HEK293 (cell line): ENCODE measurements at regions not wholly inside any gene's neighbourhood (a gene's known extent, or its start where the extent isn't known, plus 50 kb on each side); places are given as distances from the start of the nearest gene placed in this dataset.

Experiments used
- CTCF ChIA-PET: fragments of 350-600 bp; formaldehyde crosslinking; extraction: SDS; loops from one replicate; lab custom pipeline; 2021; ENCODE audit warnings: antibody characterized with exemption; lab: Yijun Ruan, JAX
- POLR2A ChIA-PET: fragments of 300-600 bp; formaldehyde crosslinking; extraction: SDS; loops from one replicate; lab custom pipeline; 2020; ENCODE audit warnings: antibody characterized with exemption, inconsistent platforms; lab: Yijun Ruan, JAX
- H3K27ac ChIP-seq: fragments of 200-500 bp; sonication (Bioruptor generic); 2 replicates; pipeline ENCODE4 v1.5.1; 2014; ENCODE audit warnings: low read depth, low read length, control low read depth, inconsistent platforms; ENCODE audit errors: extremely low read depth
- H3K36me3 ChIP-seq, 2 experiments: fragments of 200-500 bp in 1 of 2; sonication (Bioruptor generic) in 1 of 2; 1 replicate in 1 of 2; 2 replicates in 1 of 2; pipeline ENCODE4 v1.5.1; 2014 to 2017; ENCODE audit warnings: inconsistent platforms in 2 of 2, low read length in 2 of 2; ENCODE audit not compliant: control insufficient read depth in 2 of 2, insufficient read depth in 1 of 2
- H3K4me1 ChIP-seq: fragments of 200-500 bp; sonication (Bioruptor generic); 2 replicates; pipeline ENCODE4 v1.5.1; 2014; ENCODE audit warnings: mild to moderate bottlenecking, low read length, inconsistent platforms; ENCODE audit not compliant: control insufficient read depth, insufficient read depth
- H3K4me3 ChIP-seq: 2 replicates; pipeline ENCODE4 v1.5.1; 2011; ENCODE audit warnings: low read depth, mild to moderate bottlenecking, control low read depth, low read length, moderate library complexity
- H3K9me3 ChIP-seq: fragments of 200-500 bp; sonication (Bioruptor generic); 2 replicates; pipeline ENCODE4 v1.5.1; 2014; ENCODE audit warnings: low read depth, low read length, inconsistent platforms; ENCODE audit not compliant: control insufficient read depth, insufficient read depth
- BCL11B ChIP-seq: fragments of 450-650 bp; formaldehyde crosslinking; IDR thresholded peaks from 2 replicates; pipeline ENCODE4 v1.5.1; 2016; ENCODE audit warnings: low read depth, missing biosample characterization, missing genetic modification characterization
- GLI2 ChIP-seq: fragments of 450-650 bp; formaldehyde crosslinking; IDR thresholded peaks from 2 replicates; pipeline ENCODE4; 2017; ENCODE audit warnings: missing biosample characterization, missing genetic modification characterization, low read depth, borderline replicate concordance
- KLF1 ChIP-seq: fragments of 450-650 bp; formaldehyde crosslinking; IDR thresholded peaks from 2 replicates; pipeline ENCODE4 v1.5.1; 2016; ENCODE audit warnings: missing biosample characterization, missing genetic modification characterization
- KLF8 ChIP-seq: fragments of 450-650 bp; formaldehyde crosslinking; IDR thresholded peaks from 2 replicates; pipeline ENCODE4 v1.5.1; 2016; ENCODE audit warnings: missing biosample characterization, missing genetic modification characterization
- KLF9 ChIP-seq: fragments of 450-650 bp; formaldehyde crosslinking; IDR thresholded peaks from 2 replicates; pipeline ENCODE4 v1.5.1; 2016; ENCODE audit warnings: missing biosample characterization, missing genetic modification characterization, low read depth
- SCRT2 ChIP-seq: fragments of 450-650 bp; formaldehyde crosslinking; IDR thresholded peaks from 2 replicates; pipeline ENCODE4 v1.5.1; 2016; ENCODE audit warnings: missing biosample characterization, missing genetic modification characterization
- SP7 ChIP-seq: fragments of 450-650 bp; formaldehyde crosslinking; IDR thresholded peaks from 2 replicates; pipeline ENCODE4 v1.5.1; 2016; ENCODE audit warnings: missing biosample characterization, missing genetic modification characterization
- WT1 ChIP-seq: fragments of 450-650 bp; formaldehyde crosslinking; IDR thresholded peaks from 2 replicates; pipeline ENCODE4 v1.5.1; 2016; ENCODE audit warnings: missing biosample characterization, missing genetic modification characterization
- ZBTB1 ChIP-seq: fragments of 450-650 bp; formaldehyde crosslinking; IDR thresholded peaks from 2 replicates; pipeline ENCODE4 v1.5.1; 2016; ENCODE audit warnings: missing biosample characterization, missing genetic modification characterization
- ZNF114 ChIP-seq: fragments of 450-650 bp; formaldehyde crosslinking; IDR thresholded peaks from 2 replicates; pipeline ENCODE4 v1.5.0; 2017; ENCODE audit warnings: missing biosample characterization, missing genetic modification characterization
- ZNF133 ChIP-seq: fragments of 450-650 bp; formaldehyde crosslinking; IDR thresholded peaks from 2 replicates; pipeline ENCODE4 v1.5.1; 2016; ENCODE audit warnings: missing biosample characterization, missing genetic modification characterization
- ZNF169 ChIP-seq: fragments of 450-650 bp; formaldehyde crosslinking; IDR thresholded peaks from 2 replicates; pipeline ENCODE4 v1.5.1; 2016; ENCODE audit warnings: missing biosample characterization, missing genetic modification characterization
- ZNF221 ChIP-seq: fragments of 450-650 bp; formaldehyde crosslinking; IDR thresholded peaks from 2 replicates; pipeline ENCODE4 v1.5.1; 2017; ENCODE audit warnings: missing biosample characterization, missing genetic modification characterization, borderline replicate concordance
- ZNF23 ChIP-seq: fragments of 450-650 bp; formaldehyde crosslinking; IDR thresholded peaks from 2 replicates; pipeline ENCODE4 v1.5.1; 2016; ENCODE audit warnings: missing biosample characterization, missing genetic modification characterization, borderline replicate concordance
- ZNF266 ChIP-seq: fragments of 450-650 bp; formaldehyde crosslinking; IDR thresholded peaks from 2 replicates; pipeline ENCODE4 v1.5.1; 2016; ENCODE audit warnings: missing biosample characterization, missing genetic modification characterization, low read depth
- ZNF274 ChIP-seq, 2 experiments: fragments of 200-500 bp in 1 of 2; fragments of 450-650 bp in 1 of 2; sonication (Bioruptor generic) in 1 of 2; formaldehyde crosslinking in 1 of 2; IDR thresholded peaks; 2 replicates each; pipeline versions ENCODE4 v1.5.1 to v1.6.1; 2014 to 2016; ENCODE audit warnings: borderline replicate concordance in 1 of 2, inconsistent platforms in 1 of 2, low read length in 1 of 2, missing biosample characterization in 1 of 2, missing genetic modification characterization in 1 of 2
- ZNF324 ChIP-seq: fragments of 450-650 bp; formaldehyde crosslinking; IDR thresholded peaks from 2 replicates; pipeline ENCODE4 v1.5.1; 2016; ENCODE audit warnings: missing biosample characterization, missing genetic modification characterization
- ZNF518A ChIP-seq: fragments of 450-650 bp; formaldehyde crosslinking; conservative IDR thresholded peaks from 2 replicates; pipeline ENCODE4 v1.5.1; 2016; ENCODE audit warnings: low read depth, missing biosample characterization, missing genetic modification characterization
- ZNF521 ChIP-seq: fragments of 450-650 bp; formaldehyde crosslinking; IDR thresholded peaks from 2 replicates; pipeline ENCODE4 v1.5.1; 2017; ENCODE audit warnings: missing biosample characterization, mild to moderate bottlenecking, missing genetic modification characterization
- ZNF558 ChIP-seq: fragments of 450-650 bp; formaldehyde crosslinking; IDR thresholded peaks from 2 replicates; pipeline ENCODE4 v1.5.1; 2016; ENCODE audit warnings: missing biosample characterization, missing genetic modification characterization
- ZNF561 ChIP-seq: fragments of 450-650 bp; IDR thresholded peaks from 2 replicates; pipeline ENCODE4 v1.5.1; 2018; ENCODE audit warnings: missing biosample characterization, missing genetic modification characterization, borderline replicate concordance
- ZNF621 ChIP-seq: fragments of 450-650 bp; formaldehyde crosslinking; IDR thresholded peaks from 2 replicates; pipeline ENCODE4 v1.5.1; 2017; ENCODE audit warnings: missing biosample characterization, missing genetic modification characterization
- ZNF623 ChIP-seq: fragments of 450-650 bp; formaldehyde crosslinking; IDR thresholded peaks from 2 replicates; pipeline ENCODE4 v1.5.1; 2016; ENCODE audit warnings: missing biosample characterization, missing genetic modification characterization
- ZNF626 ChIP-seq: fragments of 450-650 bp; sonication (Bioruptor Pico); formaldehyde crosslinking; IDR thresholded peaks from 2 replicates; pipeline ENCODE4 v1.5.1; 2018; ENCODE audit warnings: missing biosample characterization, missing genetic modification characterization, inconsistent platforms
- ZNF692 ChIP-seq: fragments of 450-650 bp; formaldehyde crosslinking; IDR thresholded peaks from 2 replicates; pipeline ENCODE4 v1.5.1; 2016; ENCODE audit warnings: missing biosample characterization, missing genetic modification characterization
- ZNF791 ChIP-seq: fragments of 450-650 bp; formaldehyde crosslinking; IDR thresholded peaks from 2 replicates; pipeline ENCODE4 v1.5.1; 2016; ENCODE audit warnings: missing biosample characterization, missing genetic modification characterization
- ZSCAN23 ChIP-seq: fragments of 450-650 bp; formaldehyde crosslinking; IDR thresholded peaks from 2 replicates; pipeline ENCODE4 v1.5.1; 2016; ENCODE audit warnings: missing biosample characterization, missing genetic modification characterization
- TF ChIP-seq, protein P1 (sequence below): fragments of 450-650 bp; formaldehyde crosslinking; IDR thresholded peaks from 2 replicates; pipeline ENCODE4 v1.5.1; 2016; ENCODE audit warnings: missing biosample characterization, missing genetic modification characterization, low read depth

- POLR2A ChIA-PET, result no interaction called here
- H3K36me3 ChIP-seq, result no peaks in the 10 kb centered on the region
- CTCF ChIA-PET, result interaction anchor here (0.6 to 2.2 kb wide), 2 partner anchors 59 to 92 kb away, joined by 3 to 8 read pairs; no protein-coding TSS in a partner anchor
- no peak overlapping the region for H3K4me3 ChIP-seq
- H3K27ac ChIP-seq, result no peak overlapping the region
- H3K4me1 ChIP-seq, result no peaks in the 10 kb centered on the region
- H3K9me3 ChIP-seq, result no peaks in the 10 kb centered on the region
- TF ChIP-seq ZNF114 (tag by site-specific recombination) (no peak), KLF1 (tag by site-specific recombination) (no peak), ZBTB1 (no peak), ZSCAN23 (tag by site-specific recombination) (no peak), ZNF558 (tag by site-specific recombination) (no peak), ZNF266 (tag by site-specific recombination) (no peak), ZNF561 (tag by site-specific recombination) (no peak), ZNF626 (no peak), ZNF274 (IDR thresholded peaks at IDR 0.05; ENCODE audit: low read length) (no peak), ZNF274 (tag by site-specific recombination; IDR thresholded peaks at IDR 0.05; ENCODE audit: borderline replicate concordance) (no peak), ZNF221 (tag by site-specific recombination) (no peak), ZNF791 (tag by site-specific recombination) (no peak), SCRT2 (tag by site-specific recombination) (no peak), ZNF521 (tag by site-specific recombination) (no peak), GLI2 (no peak), SP7 (tag by site-specific recombination) (no peak), KLF8 (tag by site-specific recombination) (no peak), ZNF623 (no peak)
- TF ChIP-seq, protein P1, sequence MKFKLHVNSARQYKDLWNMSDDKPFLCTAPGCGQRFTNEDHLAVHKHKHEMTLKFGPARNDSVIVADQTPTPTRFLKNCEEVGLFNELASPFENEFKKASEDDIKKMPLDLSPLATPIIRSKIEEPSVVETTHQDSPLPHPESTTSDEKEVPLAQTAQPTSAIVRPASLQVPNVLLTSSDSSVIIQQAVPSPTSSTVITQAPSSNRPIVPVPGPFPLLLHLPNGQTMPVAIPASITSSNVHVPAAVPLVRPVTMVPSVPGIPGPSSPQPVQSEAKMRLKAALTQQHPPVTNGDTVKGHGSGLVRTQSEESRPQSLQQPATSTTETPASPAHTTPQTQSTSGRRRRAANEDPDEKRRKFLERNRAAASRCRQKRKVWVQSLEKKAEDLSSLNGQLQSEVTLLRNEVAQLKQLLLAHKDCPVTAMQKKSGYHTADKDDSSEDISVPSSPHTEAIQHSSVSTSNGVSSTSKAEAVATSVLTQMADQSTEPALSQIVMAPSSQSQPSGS, result no peak
These were observed 256.9 kb upstream of the SASH1 start for GRCh38 chr6:148085631-148086331.

DNA sequence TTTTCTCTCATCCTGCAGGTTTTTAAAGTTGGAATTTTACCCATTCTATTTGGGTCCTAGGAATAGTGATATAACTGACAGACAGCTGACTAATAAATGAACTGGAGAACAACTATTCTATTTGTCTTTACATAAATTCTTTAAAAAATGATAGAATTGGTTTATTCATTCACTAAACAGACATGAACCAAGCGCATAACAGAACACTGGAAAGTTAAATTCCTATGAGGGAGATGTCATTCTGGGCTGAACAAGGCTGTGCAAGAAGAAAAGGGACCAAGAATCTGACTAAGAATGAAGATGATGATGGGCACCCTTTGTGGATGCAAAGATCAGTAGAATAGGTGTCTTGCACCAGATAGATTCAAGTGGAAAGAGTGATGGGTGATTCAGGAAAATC lies 256.3 kb upstream of the SASH1 start:
- no peak overlapping the region for H3K27ac ChIP-seq
- no peaks in the 10 kb centered on the region for H3K36me3 ChIP-seq
- no peaks in the 10 kb centered on the region for H3K4me1 ChIP-seq
- TF ChIP-seq ZNF621 (no peak), KLF9 (no peak), ZNF23 (tag by site-specific recombination) (no peak), ZNF114 (tag by site-specific recombination) (no peak), ZNF169 (tag by site-specific recombination) (no peak), ZNF692 (tag by site-specific recombination) (no peak), ZNF518A (no peak), BCL11B (tag by site-specific recombination) (no peak), ZNF133 (tag by site-specific recombination) (no peak), WT1 (no peak), ZNF324 (tag by site-specific recombination) (no peak), ZNF558 (tag by site-specific recombination) (no peak)
- H3K9me3 ChIP-seq, result no peaks in the 10 kb centered on the region; the same call in 1 of the 2 replicates
- CTCF ChIA-PET, result interaction anchor here (2.2 kb wide), 1 partner anchor 91 kb away, joined by 8 read pairs; no protein-coding TSS in a partner anchor
- POLR2A ChIA-PET, result no interaction called here
- H3K4me3 ChIP-seq, result no peak overlapping the region
